Pancreas (tissue), 10 donors: ENCODE measurements at regions not wholly inside any gene's neighbourhood (a gene's known extent, or its start where the extent isn't known, plus 50 kb on each side); places are given as distances from the start of the nearest gene placed in this dataset.
A peak's percentile ranks its signal among the peaks of the same experiment; 100 is the strongest.

Experiments
- ATAC-seq, 4 donors: fragments of 200-7000 bp; cut with Tn5 transposase; one replicate each; pipeline versions ENCODE4 v1.8.0 to v1.9.1; 2020; ENCODE audit warnings: mild to moderate bottlenecking in 4 of 4, moderate library complexity in 4 of 4
- DNase-seq, 6 donors: peaks; one replicate each; pipeline ENCODE4 v3.0.0-alpha.2; 2020
- FAIRE-seq: peaks from 2 replicates; lab custom pipeline; 2012; peaks lifted over from hg19 to GRCh38; lab: Jason Lieb, UNC
- H3K27ac ChIP-seq, 4 donors: fragments of 200-600 bp; sonication (generic); 1 replicate in 3 of 4; 2 replicates in 1 of 4; pipeline versions ENCODE4 v1.5.0 to v1.8.0; 2020
- H3K27me3 ChIP-seq, 4 donors: fragments of 200-600 bp; one replicate each; pipeline ENCODE4 v1.8.0; 2021
- H3K36me3 ChIP-seq, 3 donors: fragments of 200-600 bp; sonication (generic) in 1 of 3; one replicate each; pipeline versions ENCODE4 v1.5.0 to v1.8.0; 2020 to 2021
- H3K4me1 ChIP-seq, 3 donors: fragments of 200-600 bp; one replicate each; pipeline ENCODE4 v1.8.0; 2021
- H3K4me3 ChIP-seq, 4 donors: fragments of 200-600 bp; sonication (generic) in 2 of 4; one replicate each; pipeline versions ENCODE4 v1.5.0 to v1.8.0; 2020 to 2021
- H3K9me3 ChIP-seq, 4 donors: fragments of 200-600 bp; one replicate each; pipeline ENCODE4 v1.8.0; 2021
- whole genome bisulfite sequencing, 2 donors: extraction: QIAGEN DNeasy Blood & Tissue Kit; methylation state at CpG; one replicate each; pipeline ENCODE4 v1.1.7; 2013; 5-methylcytosine and 5-hydroxymethylcytosine counted together
- intact Hi-C, 3 donors: fragments of 100-400 bp; cut with DNase I; formaldehyde crosslinking; loops; one replicate each; pipeline versions ENCODE4 v1.11.1 to v1.14.2; 2022
- TF ChIP-seq, protein P1 (sequence below), 4 donors: fragments of 200-600 bp; sonication (generic) in 3 of 4; IDR thresholded peaks; one replicate each; pipeline versions ENCODE4 v1.5.0 to v1.8.0; 2021; ENCODE audit warnings: antibody characterized with exemption in 4 of 4
- donor health status: healthy with polysubstance abuse.
- donor health status: DM: no; HTN: no; CAD: no; lungs with moderate emphysema.
- donor health status: DM: no; HTN: no; CAD: no.
- donor health status: control.
- donor health status: control.
- donor health status: Bipolar disorder and iron deficiency.
- donor health status: DM: yes; HTN: yes; CAD: no.
- donor health status: DM: no; HTN: no; CAD: no.
- donor health status: DM: no; HTN: no; CAD: no.
- donor health status: DM: yes; HTN: yes; CAD: no.

DNA sequence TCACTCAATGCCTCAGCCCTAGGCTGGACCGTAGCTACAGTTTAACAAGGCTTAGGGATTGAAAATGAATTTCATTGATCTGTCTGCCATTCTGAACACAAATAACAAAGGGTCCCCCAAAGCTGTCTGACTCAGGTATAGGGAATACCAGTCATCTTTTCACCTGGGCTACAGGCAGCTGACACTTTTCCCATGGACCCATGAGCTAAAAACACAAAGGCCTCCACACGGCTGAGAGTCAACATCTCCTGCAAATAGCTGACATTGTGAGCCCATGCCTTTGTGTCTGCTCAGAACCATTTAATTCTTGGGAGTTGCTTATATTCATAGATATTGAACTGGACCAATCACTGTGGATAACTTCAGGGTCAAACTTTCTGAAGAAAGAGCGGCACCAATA lies 121.1 kb upstream of the SLIT3 start:
- TF ChIP-seq, protein P1, sequence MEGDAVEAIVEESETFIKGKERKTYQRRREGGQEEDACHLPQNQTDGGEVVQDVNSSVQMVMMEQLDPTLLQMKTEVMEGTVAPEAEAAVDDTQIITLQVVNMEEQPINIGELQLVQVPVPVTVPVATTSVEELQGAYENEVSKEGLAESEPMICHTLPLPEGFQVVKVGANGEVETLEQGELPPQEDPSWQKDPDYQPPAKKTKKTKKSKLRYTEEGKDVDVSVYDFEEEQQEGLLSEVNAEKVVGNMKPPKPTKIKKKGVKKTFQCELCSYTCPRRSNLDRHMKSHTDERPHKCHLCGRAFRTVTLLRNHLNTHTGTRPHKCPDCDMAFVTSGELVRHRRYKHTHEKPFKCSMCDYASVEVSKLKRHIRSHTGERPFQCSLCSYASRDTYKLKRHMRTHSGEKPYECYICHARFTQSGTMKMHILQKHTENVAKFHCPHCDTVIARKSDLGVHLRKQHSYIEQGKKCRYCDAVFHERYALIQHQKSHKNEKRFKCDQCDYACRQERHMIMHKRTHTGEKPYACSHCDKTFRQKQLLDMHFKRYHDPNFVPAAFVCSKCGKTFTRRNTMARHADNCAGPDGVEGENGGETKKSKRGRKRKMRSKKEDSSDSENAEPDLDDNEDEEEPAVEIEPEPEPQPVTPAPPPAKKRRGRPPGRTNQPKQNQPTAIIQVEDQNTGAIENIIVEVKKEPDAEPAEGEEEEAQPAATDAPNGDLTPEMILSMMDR (IDR thresholded peaks at IDR 0.05), result no peak
- Histone ChIP-seq H3K4me1 (peaks cover 0 to 3% (median 0%) of the 10 kb centered on the region in 3 donors), H3K27ac (no peak overlapping the region), H3K27me3 (no peaks in the 10 kb centered on the region), H3K4me3 (no peak overlapping the region), H3K9me3 (no peaks in the 10 kb centered on the region), H3K36me3 (no peaks in the 10 kb centered on the region)
- ATAC-seq, result peak; percentile 56 to 97 (median 90)
- no peak for FAIRE-seq
- intact Hi-C loops, result no loop called here
- 31 to 34% methylated on average over 3 of the region's 3 CpGs for WGBS, 2 donors
- DNase-seq, result peak in 4 of 6 donors; percentile 29 to 68 (median 60)

DNA sequence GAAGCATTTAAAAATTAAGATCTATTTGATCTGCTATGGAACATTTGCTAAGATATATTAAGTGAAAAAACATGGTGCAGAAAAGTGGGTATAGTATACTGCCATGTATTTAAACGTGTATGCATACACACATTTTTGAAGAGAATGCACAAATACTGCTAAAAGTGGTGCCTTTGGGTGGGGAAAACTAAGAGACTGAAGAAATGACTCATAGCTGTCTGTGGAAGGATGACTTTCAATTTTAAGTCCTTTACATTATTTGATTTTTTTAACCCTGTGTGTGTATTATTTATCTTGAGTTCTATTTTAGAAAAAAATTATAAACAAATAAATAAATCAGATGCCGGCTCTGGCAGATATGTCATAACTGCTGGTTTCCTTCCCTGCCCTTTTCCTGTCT lies 120.7 kb upstream of the SLIT3 start:
- TF ChIP-seq, protein P1 (IDR thresholded peaks at IDR 0.05), result no peak
- intact Hi-C loops, result no loop called here
- Histone ChIP-seq H3K4me3 (no peak overlapping the region), H3K36me3 (no peaks in the 10 kb centered on the region), H3K9me3 (no peaks in the 10 kb centered on the region), H3K27ac (no peak overlapping the region), H3K4me1 (peaks cover 0 to 3% (median 0%) of the 10 kb centered on the region in 3 donors), H3K27me3 (no peaks in the 10 kb centered on the region)
- no peak for DNase-seq
- ATAC-seq, result no peak
- WGBS, 2 donors, result 17 to 19% methylated on average over 2 of the region's 2 CpGs
- no peak for FAIRE-seq

DNA sequence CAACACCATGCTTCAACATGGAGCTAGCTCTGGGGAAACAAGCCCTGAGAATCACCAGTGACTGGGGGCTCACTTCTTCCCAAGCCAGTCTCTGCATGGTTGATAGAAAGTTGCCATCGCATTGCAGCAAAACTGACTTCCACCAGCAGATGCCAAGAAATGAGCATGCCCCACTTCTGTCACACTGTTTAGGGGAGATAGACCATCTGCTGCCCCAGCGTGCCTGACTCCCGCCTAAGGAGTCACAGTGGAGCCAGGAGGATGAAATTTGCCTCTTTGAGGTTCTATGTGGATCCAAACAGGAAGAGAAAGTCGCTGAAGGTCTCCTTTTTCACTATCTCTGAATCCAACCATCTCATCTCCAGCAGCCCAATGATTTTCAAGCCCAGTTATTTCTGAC lies 116.7 kb upstream of the SLIT3 start:
- H3K9me3 ChIP-seq, result no peaks in the 10 kb centered on the region
- peaks cover 0 to 3% (median 0%) of the 10 kb centered on the region in 3 donors for H3K4me1 ChIP-seq
- H3K27me3 ChIP-seq, result no peaks in the 10 kb centered on the region
- DNase-seq (no peak), FAIRE-seq (no peak), ATAC-seq (no peak)
- no peaks in the 10 kb centered on the region for H3K36me3 ChIP-seq
- 88 to 90% methylated on average over 4 of the region's 4 CpGs for WGBS, 2 donors
- intact Hi-C loops, result no loop called here
- H3K4me3 ChIP-seq, result no peak overlapping the region
- no peak overlapping the region for H3K27ac ChIP-seq
- TF ChIP-seq, protein P1 (IDR thresholded peaks at IDR 0.05), result no peak

DNA sequence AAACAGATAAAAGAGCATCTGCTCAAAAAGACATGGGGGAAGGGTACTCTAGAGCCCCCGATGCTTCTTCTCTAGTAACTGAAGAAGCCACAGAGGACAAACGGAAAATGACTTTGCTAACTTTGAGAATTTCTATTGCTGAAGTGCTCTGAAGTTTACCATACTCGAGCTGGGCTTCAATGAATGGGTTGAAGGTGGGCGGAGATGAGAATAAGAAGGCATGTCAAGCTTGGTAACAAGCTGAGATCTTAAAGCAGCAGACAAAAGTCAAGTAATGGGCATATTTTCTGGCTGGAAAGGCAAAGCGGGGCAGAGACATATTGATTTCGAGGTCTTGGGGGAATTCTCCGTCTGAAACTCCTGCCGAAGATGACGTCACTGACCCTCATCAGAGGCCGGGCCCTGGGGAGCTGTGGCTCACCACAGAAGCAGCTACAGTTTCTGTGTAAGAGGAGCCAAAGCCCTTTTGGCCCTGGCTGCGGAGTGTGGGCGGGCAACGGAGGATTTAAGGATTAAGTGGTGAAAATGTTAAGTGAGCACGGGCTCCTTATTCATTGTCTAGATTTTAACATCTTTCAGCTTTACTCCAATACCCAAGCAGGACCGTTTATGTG lies 115.8 kb upstream of the SLIT3 start:
- FAIRE-seq (no peak), ATAC-seq (peak in 3 of 4 donors; percentile 52 to 59 (median 54)), DNase-seq (peak in 5 of 6 donors; percentile 11 to 54 (median 28))
- peaks cover 0 to under 1% (median 0%) of the 10 kb centered on the region in 3 donors for H3K4me1 ChIP-seq
- 79 to 81% methylated on average over 15 of the region's 15 CpGs for WGBS, 2 donors
- H3K4me3 ChIP-seq, result no peak overlapping the region
- H3K36me3 ChIP-seq, result no peaks in the 10 kb centered on the region
- H3K27me3 ChIP-seq, result no peaks in the 10 kb centered on the region
- intact Hi-C loops, result no loop called here
- no peaks in the 10 kb centered on the region for H3K9me3 ChIP-seq
- no peak overlapping the region for H3K27ac ChIP-seq
- TF ChIP-seq, protein P1 (IDR thresholded peaks at IDR 0.05), result no peak

DNA sequence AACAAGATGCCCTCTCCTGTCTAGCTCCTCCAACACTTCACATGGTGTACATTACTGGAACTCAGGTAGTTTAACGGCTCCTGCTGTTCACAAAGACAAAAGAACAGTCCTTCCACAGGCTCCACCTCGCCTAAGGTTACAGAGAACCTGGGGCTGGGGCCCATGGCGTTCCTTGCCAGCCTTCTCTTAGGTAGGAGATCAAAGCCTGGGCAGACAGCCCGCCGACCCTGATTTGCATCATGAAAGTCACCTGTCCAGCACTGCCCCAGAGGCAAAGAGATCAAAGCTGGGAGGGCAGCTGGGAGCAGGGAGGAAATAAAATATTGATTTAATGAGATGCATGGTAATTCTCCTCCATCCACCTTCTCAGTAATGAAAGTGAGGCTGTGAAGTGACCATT lies 115.0 kb upstream of the SLIT3 start:
- FAIRE-seq, result no peak
- Histone ChIP-seq H3K36me3 (no peaks in the 10 kb centered on the region), H3K27ac (no peak overlapping the region), H3K4me1 (no peaks in the 10 kb centered on the region), H3K9me3 (no peaks in the 10 kb centered on the region), H3K4me3 (no peak overlapping the region), H3K27me3 (no peaks in the 10 kb centered on the region)
- DNase-seq, result peak in 2 of 6 donors; percentile 23 to 50
- intact Hi-C loops, result no loop called here
- TF ChIP-seq, protein P1 (IDR thresholded peaks at IDR 0.05), result no peak
- ATAC-seq, result peak in 2 of 4 donors; percentile 58 to 72
- 33 to 38% methylated on average over 5 of the region's 5 CpGs for WGBS, 2 donors
